NCI-H226 (cell line): ENCODE measurements at regions not wholly inside any gene's neighbourhood (a gene's known extent, or its start where the extent isn't known, plus 50 kb on each side); places are given as distances from the start of the nearest gene placed in this dataset.
"Not testable (repeated sequence)": the region's sequence is repeated elsewhere in the genome, so short reads cannot be mapped to it uniquely, and the experiment has no call there.

Source experiments
- DNase-seq: peaks from one replicate; pipeline ENCODE4 v3.0.0-alpha.2; 2015

DNA sequence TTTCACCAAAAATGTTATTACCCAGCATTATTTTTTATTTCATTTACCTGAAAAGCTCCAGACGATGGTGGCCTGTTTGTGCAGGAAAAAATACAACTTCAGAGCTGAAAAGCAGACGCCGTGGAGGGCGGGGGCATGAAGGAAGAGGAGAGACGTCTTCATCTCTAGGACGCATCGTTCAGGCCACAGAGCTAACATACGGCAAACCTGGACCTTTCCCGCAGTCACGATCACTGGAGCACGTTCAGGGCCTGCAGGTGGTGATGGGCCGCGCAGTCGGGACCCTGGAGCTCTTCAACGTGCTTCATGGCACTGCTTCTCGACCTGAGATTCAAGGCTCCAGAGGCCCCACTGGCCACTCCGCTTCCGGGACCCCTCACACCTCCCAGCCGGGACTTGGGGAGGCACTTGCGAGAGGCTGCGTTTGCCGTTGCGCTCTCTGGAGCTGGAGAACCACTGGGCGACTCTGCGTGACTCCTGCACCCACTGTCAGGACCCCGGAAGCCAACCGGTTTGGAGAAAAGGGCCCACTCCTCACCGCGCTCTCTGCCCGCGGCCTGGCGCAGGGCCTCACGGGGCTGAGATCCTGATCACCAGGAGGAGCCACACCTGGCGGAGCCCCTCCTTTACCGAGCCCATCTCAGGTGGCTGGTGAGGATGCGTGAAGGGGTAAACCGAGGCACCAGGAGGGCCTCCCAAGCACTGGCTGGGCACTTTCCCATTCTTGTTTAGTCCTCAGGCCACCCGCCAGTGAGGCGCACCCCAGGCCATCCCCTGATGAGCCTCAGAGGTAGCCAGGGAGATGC, 164.4 kb upstream of the AFDN start:
- DNase-seq: no peak

DNA sequence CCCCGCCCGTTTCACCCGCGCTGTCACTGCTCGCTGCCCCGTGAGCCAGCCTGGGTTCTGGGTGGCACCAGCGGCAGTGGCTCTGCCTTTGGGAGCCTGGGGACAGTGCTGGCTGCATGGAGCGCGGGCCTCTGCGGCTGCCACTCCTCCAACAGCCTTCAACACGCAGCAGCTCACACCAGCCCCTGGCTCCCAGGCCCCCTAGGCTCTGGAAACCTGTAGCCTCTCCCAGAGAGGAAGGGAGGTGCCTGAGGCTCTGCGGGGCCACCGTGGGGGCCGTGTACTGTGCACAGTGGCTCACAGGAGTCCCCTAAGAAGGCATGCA, 163.9 kb upstream of the AFDN start:
- DNase-seq: no peak

DNA sequence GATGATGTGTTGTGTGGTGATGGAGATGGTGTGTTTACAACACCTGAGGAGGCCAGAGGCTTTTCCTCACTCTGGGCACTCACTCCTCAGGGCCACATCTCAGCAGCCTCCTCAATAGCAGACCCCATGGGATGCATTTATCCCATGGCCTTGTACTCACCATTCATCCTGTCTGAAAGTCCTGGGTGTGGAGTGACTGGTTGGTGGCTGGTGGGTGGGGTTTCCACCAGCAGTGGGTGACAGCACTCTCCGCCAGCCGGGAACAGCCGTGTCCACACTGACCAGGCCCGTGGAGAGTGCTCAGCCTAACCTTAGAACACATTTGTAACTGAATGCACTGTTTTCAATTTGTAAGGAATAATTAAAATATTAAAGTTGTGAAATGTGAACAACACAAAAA, 163.4 kb upstream of the AFDN start:
- no peak for DNase-seq

DNA sequence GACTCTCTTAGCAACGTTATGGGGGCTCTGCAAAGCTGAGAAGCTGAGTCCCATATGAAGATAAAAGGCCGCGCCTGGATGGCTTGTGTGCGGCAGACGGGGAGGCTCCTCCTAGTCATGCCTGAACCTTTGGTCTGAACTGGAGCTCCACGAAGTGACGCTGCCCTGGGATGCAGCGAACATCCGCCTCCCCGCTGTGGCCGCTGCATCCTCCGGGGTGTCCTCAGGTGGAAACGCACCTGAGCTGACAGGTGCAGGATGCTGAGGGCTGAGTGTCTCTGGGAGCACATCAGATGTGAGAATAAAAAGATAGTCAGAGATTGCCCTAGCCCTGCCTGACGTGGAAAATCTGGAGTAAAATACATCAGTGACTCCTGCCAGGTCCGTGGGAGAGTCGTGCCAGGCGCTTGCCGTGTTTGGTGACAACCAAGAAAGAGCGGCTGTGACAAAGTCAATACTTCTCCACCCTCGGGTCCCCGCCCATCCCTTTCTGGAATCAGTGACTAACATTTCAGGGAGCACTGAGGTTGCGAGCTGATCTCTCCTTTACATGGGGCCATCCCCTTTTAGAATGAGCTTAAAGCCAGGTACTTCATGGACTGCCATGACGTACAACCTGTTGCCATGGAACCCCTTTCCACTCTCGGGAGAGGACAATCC, 162.8 kb upstream of the AFDN start:
- no peak for DNase-seq

DNA sequence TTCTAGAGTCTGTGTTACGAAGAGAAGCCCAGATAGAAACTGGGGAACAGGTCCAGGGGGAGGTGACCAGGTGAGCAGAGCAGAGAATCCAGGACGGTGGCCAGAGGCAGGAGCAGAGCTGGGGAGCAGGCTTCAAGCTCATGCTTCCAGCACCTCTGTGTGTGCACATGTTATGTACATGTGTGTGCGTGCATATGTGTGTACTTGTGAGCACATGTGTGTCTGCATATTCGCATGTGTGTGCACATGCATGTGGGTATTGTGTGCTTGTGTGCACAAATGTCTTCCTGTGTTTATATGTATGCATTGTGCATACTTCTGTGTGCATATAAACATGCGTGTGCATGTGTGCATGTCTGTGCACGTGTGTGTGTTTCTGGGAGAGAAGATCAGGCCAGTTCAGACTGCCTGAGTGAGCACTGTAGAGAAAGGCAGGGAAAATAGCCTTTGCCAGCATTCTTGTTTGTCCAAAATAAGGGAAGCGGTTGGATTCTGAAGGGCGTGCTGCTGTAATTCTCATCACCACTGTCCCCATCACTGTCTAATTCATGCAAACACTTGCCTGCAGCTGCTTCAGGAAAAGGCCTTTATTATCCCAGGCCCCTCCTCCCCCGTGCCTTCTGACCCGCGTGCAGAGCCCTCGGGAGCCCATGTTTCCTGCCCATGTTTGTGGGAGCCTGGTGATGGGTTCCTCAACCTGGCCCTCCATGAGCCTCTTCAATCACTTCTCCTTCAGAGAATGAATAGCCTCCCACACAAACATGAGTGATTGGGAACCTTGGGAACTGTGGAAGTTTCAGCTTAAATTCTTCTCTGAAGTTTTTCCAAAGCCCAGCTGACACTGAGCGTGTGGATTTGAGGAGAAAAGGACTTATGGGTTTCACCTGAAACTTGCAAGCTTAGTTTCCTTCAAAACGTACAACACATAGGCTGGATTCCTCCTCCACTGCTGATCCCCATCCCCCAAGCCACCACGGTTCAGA, 161.7 kb upstream of the AFDN start:
- DNase-seq: no peak

DNA sequence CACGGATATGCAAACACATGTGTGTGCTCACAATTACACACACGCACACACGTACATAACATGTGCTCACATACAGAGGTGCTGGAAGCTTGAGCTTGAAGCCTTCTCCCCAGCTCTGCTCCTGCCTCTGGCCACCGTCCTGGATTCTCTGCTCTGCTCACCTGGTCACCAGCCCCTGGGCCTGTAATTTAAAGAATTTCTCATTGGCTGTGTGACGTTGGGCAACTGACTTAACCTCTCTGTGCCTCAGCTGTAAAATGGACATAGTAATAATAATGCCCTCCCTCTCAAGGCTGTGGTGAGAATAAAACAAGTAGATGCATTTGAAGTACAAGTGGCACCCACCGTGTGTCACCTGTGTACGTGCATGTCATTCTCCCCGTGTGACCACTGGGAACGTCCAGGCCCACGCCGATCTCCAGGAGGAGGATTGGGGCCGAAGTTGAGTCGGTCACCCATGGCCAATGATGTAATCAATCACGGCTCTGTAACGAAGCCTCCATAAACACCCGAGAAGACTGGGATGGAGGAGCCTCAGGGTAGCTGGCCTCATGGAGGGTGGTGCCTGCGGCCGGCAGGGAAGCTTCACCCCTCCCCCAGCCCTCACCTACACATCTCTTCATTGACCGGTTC, 160.9 kb upstream of the AFDN start:
- DNase-seq: no peak

DNA sequence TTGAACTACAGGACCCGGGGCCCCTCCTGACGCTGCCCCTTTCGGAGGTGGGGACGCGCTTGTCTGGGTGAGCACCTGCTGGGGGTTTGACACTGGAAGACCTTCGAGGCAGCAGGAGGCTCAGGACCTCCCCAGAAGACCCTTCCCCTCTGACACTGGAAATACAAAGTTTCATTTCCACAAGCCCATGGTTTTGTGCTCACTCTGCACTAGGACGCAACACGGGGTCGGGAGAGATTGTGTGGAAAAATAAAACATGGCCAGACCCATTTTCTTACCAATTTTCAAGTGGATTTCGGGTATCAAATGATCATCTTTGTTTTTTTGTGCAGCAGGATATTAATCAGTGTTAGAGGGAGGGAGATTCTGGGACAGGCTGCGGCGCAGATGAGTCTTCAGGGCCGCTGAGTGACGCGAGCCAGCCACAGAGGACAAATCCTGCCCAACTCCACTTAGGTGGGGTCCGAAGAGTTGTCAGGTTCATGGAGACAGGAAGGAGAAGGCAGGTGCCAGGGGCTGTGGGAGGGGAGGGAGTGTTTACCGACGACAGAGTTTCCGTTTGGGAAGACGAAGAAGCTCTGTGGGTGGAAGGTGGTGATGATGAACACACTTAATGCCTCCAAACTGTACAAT, 160.0 kb upstream of the AFDN start:
- DNase-seq: no peak

DNA sequence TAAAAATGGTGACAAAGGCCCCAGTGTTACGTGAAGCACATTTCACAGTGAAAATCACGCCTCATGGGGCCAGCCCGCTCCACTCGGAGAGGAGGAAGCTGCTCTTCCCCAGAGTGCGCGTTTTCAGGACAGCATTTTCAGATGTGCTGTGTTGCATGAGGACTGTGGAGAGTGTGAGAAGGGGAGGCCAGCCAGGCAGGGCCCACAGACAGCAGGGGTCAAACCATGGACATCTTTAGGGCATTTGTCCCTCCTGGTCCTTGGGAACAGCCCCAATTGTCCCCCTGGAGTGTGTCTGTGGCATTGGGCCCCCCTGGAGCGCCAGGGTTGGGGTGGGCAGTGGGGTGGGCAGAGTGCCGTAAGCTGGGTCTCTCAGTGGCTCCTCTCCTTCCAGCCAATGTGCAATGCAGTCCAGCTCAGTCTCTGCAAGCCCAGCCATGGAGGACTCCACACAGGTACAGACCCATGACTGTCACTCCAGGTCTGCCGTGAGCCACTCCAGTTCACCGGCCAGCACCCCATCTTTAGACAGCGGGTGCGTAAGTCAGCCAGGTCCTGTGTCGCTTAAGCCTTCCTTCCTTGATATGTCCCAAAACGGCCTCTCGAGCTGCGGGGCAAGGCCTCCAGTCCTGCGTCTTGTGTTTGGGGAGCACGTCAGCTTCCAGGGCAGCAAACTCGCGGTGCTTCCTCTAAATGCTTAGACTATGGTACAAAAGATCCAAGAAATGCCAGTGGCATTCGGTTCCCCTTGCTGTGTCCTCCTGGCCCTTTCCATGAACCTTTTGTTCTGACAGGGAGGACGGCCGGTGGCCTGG, 159.3 kb upstream of the AFDN start:
- no peak for DNase-seq

DNA sequence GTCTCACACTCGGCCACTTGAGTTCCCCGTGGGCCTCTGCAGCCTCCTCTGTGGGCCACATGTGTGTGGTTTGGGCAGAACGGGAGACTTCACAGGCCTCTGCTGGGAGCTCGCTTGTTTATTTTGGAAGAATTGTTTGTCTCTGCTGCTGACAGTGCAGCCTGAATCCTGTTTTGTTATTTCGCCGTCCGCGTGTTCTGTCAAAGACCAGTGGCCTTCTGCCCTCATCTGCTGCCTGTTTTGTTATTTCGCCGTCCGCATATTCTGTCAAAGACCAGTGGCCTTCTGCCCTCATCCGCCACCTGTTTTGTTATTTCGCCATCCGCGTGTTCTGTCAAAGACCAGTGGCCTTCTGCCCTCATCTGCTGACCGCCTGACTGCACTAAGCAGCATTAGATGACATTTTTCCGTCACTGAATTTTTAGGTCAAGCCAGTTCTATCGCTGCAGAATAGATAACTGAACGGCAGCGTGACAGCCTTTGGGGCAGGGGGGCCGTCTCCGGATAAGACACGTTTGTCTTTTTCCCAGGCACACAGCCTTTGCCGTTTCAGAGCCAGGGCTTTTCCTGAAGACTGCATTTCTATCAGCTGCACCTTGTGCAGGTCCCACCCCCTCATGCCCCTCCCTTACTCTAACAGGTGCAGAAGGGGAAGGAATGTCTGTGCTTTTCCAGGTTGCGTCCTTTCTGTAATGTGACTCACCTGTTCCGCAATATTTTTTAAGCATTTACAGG, 158.5 kb upstream of the AFDN start:
- no peak for DNase-seq

DNA sequence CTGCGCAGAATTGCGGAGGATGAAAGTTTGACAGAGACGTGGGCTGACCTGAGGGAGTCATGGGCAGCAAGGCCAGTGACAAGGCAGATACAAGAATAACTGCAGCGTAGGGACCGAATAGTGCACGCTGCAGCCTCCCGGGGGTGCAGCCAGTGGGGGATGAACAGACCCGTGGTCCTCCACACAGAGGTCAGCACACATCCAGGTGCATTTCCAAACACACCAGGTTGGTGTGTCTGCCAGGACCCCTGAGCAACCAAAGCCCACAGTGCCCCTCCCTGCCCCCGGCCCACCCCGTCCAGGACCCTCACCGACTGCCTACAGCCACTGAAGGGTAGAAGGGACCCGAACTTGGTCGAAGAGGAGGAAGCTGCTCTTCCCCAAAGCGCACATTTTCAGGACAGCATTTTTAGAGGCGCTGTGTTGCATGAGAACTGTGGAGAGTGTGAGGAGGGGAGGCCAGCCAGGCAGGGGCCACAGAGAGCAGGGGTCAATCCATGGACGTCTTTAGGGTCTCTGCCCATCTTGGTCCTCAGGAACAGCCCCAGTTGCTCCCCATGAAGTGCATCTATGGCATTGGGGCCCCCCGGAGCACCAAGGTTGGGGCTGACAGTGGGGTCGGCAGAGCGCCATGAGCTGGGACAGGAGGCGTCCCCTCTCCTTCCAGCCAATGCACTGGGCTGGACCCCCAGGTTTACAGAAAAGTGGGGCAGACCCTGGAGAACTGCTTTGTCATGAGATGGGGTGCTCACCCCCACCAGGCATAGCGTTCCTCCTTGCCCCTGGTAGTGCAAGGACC, 157.8 kb upstream of the AFDN start:
- no peak for DNase-seq

DNA sequence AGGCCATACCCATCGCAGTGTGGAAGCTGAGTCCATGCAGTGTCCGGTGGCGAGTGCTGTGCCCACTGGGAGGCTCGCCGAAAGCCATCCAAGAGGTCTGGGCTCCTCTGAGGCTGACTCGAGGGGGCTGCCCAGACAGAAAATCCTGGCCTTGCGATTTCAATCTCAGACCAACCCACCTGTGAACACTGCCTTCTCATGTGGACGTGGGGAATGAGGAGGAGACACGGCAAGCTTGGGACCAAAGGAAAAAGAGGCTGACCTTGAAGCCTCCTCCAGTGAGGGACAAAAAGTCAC, 157.2 kb upstream of the AFDN start:
- DNase-seq: no peak

DNA sequence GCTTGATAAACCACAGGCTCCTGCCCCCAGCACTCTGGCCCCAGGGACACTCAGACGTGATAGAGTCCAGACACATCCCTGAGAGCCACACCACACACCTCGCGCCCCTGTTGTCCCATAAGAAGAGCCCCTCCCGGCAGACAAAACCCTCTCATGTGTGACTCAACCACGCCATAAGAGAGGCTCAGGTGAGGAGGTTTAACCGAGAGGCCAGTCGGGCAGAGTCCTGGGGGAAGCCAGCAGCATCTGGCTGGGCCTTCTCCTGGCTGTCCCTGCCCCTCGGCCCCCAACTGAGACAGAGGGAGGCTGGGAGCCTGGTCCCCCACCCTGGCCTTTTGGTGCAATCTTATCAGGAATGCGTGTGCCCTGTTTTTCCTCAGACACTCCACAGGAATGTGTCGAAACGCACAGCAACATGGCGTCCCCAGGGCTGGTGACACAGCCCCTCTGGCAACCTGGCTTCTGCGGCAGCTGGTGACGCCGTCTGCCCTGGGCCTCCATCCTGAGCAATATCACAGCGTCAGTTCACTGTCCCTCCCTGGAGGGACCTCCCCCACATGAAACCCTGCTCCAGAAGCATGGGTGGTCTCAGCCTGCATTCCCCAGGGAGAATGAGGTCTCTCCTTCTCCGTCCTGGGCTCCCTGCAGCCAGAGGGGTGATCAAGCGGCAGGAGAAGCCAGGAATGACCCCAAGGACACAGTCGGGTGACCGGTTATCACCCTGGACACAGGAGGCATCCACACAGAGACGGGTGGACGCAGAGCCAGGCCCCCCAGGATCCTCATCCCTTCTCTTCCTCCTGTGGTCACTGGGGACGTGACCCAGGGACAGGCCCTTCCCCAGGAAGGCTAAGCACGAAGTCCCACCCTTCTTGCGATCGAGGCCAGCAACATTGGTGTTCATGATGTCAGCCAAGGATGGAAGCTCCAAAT, 156.6 kb upstream of the AFDN start:
- DNase-seq: no peak

DNA sequence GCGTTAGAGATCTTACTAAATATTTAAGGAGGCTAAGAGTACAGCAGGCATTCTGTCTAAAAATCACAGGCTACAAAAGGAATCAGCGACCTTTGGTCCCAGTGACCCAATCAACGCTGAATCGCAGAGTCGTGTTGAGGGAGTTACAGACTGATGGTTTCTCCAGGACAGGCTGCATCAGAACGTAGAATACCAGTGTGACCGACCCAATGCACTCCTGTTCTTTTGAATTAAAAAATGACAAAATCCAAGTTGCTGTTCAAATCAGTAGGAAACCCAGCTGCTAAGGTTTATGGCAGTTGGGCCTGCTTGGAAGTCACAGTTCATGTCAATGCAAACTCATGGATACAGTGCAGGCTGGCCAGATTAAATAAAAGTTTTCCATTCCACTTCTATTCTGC, 155.8 kb upstream of the AFDN start:
- no peak for DNase-seq

DNA sequence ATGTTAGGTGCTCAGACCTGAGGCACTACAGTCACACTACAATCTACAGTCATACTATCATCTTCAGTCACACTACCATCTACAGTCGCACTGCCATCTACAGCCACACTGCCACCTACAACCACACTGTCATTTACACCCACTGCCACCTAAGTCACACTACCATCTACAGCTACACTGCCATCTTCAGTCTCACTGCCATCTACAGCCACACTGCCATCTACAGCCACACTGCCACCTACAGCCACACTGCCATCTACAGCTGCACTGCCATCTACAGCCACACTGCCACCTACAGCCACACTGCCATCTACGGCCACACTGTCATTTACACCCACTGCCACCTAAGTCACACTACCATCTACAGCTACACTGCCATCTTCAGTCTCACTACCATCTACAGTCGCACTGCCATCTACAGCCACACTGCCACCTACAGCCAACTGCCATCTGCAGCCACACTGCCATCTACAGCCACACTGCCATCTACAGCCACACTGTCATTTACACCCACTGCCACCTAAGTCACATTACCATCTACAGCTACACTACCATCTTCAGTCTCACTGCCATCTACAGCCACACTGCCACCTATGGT, 155.2 kb upstream of the AFDN start:
- DNase-seq: not testable (repeated sequence)

DNA sequence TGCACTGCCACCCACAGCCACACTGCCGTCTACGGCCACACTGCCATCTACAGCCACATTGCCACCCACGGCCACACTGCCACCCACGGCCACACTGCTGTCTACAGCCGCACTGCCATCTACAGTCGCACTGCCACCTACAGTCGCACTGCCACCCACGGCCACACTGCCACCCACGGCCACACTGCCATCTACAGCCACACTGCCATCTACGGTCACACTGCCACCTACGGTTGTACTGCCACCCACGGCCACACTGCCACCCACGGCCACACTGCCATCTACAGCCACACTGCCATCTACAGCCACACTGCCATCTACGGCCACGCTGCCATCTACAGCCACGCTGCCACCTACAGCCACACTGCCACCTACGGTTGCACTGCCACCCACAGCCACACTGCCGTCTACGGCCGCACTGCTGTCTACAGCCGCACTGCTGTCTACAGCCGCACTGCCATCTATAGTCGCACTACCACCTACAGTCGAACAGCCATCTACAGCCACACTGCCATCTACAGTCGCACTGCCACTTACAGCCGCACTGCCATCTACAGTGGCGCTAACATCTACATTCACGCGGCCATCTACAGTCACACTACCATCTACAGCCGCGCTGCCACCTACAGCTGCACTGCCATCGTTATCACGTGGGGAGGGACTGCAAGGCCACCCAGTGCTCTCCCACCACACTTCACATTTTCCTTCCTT, 154.6 kb upstream of the AFDN start:
- no peak for DNase-seq

DNA sequence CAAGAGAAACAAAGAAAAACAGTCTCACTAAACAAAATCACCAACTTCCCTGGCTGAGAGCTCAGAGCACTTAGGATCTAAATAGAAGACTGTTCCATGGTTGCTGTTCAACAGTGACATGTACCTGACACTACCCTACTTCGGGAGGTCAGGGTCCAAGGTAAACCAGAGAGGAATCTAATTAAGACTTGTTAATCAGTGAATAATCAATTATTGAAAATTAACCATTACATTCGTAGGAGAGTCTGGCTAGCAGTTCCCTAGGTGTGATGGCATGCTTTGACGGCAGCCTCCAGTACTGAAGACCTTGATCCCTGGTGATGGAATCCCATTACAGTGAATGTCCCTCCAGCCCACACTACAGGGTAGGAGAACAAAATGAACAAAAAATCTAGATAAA, 154.0 kb upstream of the AFDN start:
- no peak for DNase-seq

DNA sequence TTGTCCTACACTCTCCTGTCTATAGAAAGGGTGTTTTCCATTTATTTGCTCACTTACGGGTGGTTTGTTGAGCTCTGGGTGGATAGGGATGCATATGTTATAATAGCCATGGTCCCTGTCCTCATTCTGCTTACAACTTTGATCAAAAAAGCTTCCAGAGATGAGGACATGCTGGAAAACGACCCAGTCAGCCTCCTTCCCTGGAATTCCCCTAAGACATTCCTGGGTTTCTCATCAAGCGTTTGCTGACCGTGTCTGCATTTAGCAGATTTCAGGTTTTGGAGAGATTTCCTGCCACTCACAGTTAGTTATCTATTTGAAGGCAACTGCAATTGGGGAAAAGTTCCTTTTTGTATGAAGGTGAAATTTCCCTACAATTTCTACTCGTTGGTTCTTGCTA, 152.8 kb upstream of the AFDN start:
- no peak for DNase-seq

DNA sequence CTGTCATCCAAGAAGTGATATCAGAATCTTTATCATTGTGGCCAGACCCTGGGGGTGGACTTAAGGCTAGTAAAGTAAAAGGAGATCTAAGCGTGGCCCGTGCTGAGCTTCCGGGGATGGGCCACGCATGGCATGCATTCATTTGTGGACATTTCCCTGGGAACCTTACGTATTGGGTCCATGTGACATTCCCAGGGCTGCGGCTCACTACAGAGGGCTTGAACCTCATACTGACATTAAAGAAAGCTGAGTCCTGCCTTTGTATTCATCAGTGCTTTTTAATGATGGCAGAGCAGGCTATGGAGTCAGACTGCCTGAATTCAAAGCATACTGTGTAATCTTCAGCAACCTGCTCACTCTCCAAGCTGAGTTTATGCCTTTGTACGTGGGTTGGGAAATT, 152.2 kb upstream of the AFDN start:
- DNase-seq: no peak
